Ishikawa (cell line): ENCODE measurements at regions not wholly inside any gene's neighbourhood (a gene's known extent, or its start where the extent isn't known, plus 50 kb on each side); places are given as distances from the start of the nearest gene placed in this dataset.

Source experiments
- CEBPB ChIP-seq: IDR thresholded peaks from 2 replicates; pipeline ENCODE4 v1.6.1; 2012
- CREB1 ChIP-seq: IDR thresholded peaks from 2 replicates; pipeline ENCODE4 v1.6.1; 2012; ENCODE audit warnings: low read depth
- EGR1 ChIP-seq: IDR thresholded peaks from 2 replicates; pipeline ENCODE4 v1.6.1; 2012
- EP300 ChIP-seq: IDR thresholded peaks from 2 replicates; pipeline ENCODE4 v1.6.1; 2012; ENCODE audit warnings: borderline replicate concordance
- FOXM1 ChIP-seq: IDR thresholded peaks from 2 replicates; pipeline ENCODE4 v1.6.1; 2012; ENCODE audit warnings: low read depth, borderline replicate concordance
- MAX ChIP-seq: IDR thresholded peaks from 2 replicates; pipeline ENCODE4 v1.6.1; 2012
- NFIC ChIP-seq: IDR thresholded peaks from 2 replicates; pipeline ENCODE4 v1.6.1; 2012
- RAD21 ChIP-seq: IDR thresholded peaks from 2 replicates; pipeline ENCODE4 v1.6.1; 2012; ENCODE audit warnings: low read depth
- REST ChIP-seq: IDR thresholded peaks from 2 replicates; pipeline ENCODE4 v1.6.1; 2012; ENCODE audit warnings: low read depth, mild to moderate bottlenecking
- TAF1 ChIP-seq: IDR thresholded peaks from 2 replicates; pipeline ENCODE4 v1.6.1; 2012; ENCODE audit warnings: low read depth, mild to moderate bottlenecking
- TCF12 ChIP-seq: IDR thresholded peaks from 2 replicates; pipeline ENCODE4 v1.6.1; 2012; ENCODE audit warnings: low read depth
- TEAD4 ChIP-seq: IDR thresholded peaks from 2 replicates; pipeline ENCODE4 v1.6.1; 2012
- USF1 ChIP-seq: IDR thresholded peaks from 2 replicates; pipeline ENCODE4 v1.6.1; 2012
- YY1 ChIP-seq: IDR thresholded peaks from 2 replicates; pipeline ENCODE4 v1.6.1; 2012; ENCODE audit warnings: low read depth
- ZBTB7A ChIP-seq: IDR thresholded peaks from 2 replicates; pipeline ENCODE4 v1.6.1; 2012; ENCODE audit warnings: low read depth

- TF ChIP-seq CREB1 (no peak), ZBTB7A (no peak), REST (no peak), TEAD4 (no peak), CEBPB (no peak), EP300 (no peak), TCF12 (no peak), EGR1 (no peak), FOXM1 (no peak), YY1 (no peak), MAX (no peak)
Measured at GRCh38 chr13:85725433-85725832, 73.8 kb downstream of the SLITRK6 start.

GRCh38 chr13:85724546-85725432 lies 74.4 kb downstream of the SLITRK6 start:
- no peak for TF ChIP-seq USF1
- TF ChIP-seq YY1: no peak
- TF ChIP-seq EGR1: no peak
- no peak for TF ChIP-seq FOXM1
- TF ChIP-seq ZBTB7A: no peak
- no peak for TF ChIP-seq REST
- no peak for TF ChIP-seq EP300
- no peak for TF ChIP-seq TEAD4
- no peak for TF ChIP-seq MAX
- TF ChIP-seq RAD21: no peak
- TF ChIP-seq TCF12: no peak
- no peak for TF ChIP-seq CREB1
- TF ChIP-seq TAF1: no peak
- no peak for TF ChIP-seq NFIC
- TF ChIP-seq CEBPB: no peak

- no peak for TF ChIP-seq ZBTB7A
- no peak for TF ChIP-seq TEAD4
Measured at GRCh38 chr13:85719749-85720148, 79.5 kb downstream of the SLITRK6 start.

- TF ChIP-seq FOXM1 (no peak), RAD21 (no peak), ZBTB7A (no peak), CREB1 (no peak), CEBPB (no peak), USF1 (no peak), REST (no peak), EGR1 (no peak), EP300 (no peak), NFIC (no peak), TAF1 (no peak), MAX (no peak), TEAD4 (no peak), TCF12 (no peak), YY1 (no peak)
Measured at GRCh38 chr13:85717921-85718320, 81.3 kb downstream of the SLITRK6 start.
